BE2C (cell line): ENCODE measurements at regions not wholly inside any gene's neighbourhood (a gene's known extent, or its start where the extent isn't known, plus 50 kb on each side); places are given as distances from the start of the nearest gene placed in this dataset.

Experiments used
- DNase-seq: peaks from one replicate; pipeline ENCODE4 v3.0.0-alpha.2; 2020
- H3K27me3 ChIP-seq: fragments of 250-450 bp; sonication (Bioruptor Pico); 2 replicates; pipeline ENCODE4 v1.5.1; 2020; ENCODE audit warnings: mild to moderate bottlenecking
- H3K36me3 ChIP-seq: fragments of 250-450 bp; sonication (Bioruptor Pico); 2 replicates; pipeline ENCODE4 v1.5.1; 2020; ENCODE audit warnings: mild to moderate bottlenecking
- H3K4me1 ChIP-seq: fragments of 250-450 bp; sonication (Bioruptor Pico); 2 replicates; pipeline ENCODE4 v1.5.1; 2020
- H3K4me3 ChIP-seq: 2 replicates; pipeline ENCODE4 v1.5.1; 2011; ENCODE audit warnings: low read depth, low read length
- H3K9me3 ChIP-seq: fragments of 250-450 bp; sonication (Bioruptor Pico); 2 replicates; pipeline ENCODE4 v1.5.1; 2020
- CTCF ChIP-seq: IDR thresholded peaks from 2 replicates; pipeline ENCODE4 v1.5.1; 2012; ENCODE audit warnings: mild to moderate bottlenecking, low read depth, low read length

DNA sequence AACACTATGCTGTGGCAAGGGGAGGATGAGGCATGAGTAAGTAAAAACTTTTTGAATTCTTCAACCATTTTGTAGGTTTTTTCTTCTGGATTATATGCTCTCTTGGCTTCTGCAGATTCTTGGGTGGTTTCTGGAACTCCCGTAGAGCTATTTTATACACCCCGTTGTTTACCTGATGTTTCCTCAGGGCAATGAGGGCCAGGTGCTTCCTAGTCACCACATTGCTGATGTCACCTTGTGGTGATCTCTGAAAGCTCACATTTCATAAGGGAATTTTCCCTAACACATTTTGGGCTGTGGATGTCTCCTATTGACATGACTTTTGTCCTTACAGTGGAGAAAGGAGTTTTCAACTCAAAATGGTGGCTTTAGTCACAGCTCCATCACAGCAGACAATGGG lies 356.6 kb downstream of the PLA2G4A start:
- Histone ChIP-seq H3K4me3 (no peak overlapping the region), H3K4me1 (no peaks in the 10 kb centered on the region), H3K9me3 (no peaks in the 10 kb centered on the region), H3K27me3 (no peaks in the 10 kb centered on the region), H3K36me3 (no peaks in the 10 kb centered on the region)
- TF ChIP-seq CTCF, result no peak
- DNase-seq, result no peak

- Histone ChIP-seq H3K9me3 (no peaks in the 10 kb centered on the region), H3K36me3 (no peaks in the 10 kb centered on the region), H3K4me1 (no peaks in the 10 kb centered on the region), H3K27me3 (no peaks in the 10 kb centered on the region), H3K4me3 (no peak overlapping the region)
- TF ChIP-seq CTCF, result no peak
- no peak for DNase-seq
Observed at GRCh38 chr1:187197685-187198084, 368.9 kb downstream of the PLA2G4A start.

DNA sequence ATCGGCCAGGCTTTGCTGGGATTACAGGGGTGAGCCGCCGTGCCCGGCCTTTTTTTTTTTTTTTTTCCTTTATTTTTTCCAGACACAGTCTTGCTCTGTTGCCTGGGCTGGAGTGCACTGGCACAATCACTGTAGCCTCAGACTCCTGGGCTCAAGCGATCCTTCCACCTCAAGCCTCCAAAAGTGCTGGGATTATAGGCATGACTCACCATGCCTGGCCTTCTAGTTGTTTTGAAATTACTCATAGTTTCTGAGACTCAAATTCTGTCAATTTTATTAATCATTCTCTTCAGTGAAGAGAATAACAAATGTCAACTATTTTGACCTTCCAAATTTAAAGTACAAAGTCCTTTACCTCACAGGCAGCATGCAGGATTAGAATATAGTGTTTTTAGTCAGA lies 374.5 kb downstream of the PLA2G4A start:
- Histone ChIP-seq H3K9me3 (no peaks in the 10 kb centered on the region), H3K36me3 (no peaks in the 10 kb centered on the region), H3K27me3 (no peaks in the 10 kb centered on the region), H3K4me3 (no peak overlapping the region), H3K4me1 (no peaks in the 10 kb centered on the region)
- TF ChIP-seq CTCF, result no peak
- no peak for DNase-seq

DNA sequence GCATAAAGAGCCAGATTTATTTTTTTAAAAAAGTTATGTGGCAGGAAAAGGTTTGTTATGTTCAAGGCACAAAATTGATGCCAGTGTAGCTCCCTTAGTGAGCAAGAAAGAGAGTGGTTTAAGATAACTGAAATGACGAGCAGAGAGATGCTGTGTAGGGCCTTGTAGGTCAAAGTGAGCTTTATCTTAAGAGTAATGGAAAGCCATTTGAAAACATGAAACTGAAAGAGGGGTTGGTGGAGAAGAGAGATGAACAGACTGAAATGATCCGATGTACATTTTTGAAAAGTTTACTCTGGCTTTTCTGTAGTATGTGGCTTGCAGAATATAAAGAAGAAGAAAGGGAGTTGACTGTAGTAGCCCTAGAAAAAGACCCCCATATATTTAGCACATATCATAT lies 383.6 kb downstream of the PLA2G4A start:
- Histone ChIP-seq H3K36me3 (no peaks in the 10 kb centered on the region), H3K4me3 (no peak overlapping the region), H3K9me3 (no peaks in the 10 kb centered on the region), H3K4me1 (no peaks in the 10 kb centered on the region), H3K27me3 (no peaks in the 10 kb centered on the region)
- no peak for DNase-seq
- TF ChIP-seq CTCF, result no peak

DNA sequence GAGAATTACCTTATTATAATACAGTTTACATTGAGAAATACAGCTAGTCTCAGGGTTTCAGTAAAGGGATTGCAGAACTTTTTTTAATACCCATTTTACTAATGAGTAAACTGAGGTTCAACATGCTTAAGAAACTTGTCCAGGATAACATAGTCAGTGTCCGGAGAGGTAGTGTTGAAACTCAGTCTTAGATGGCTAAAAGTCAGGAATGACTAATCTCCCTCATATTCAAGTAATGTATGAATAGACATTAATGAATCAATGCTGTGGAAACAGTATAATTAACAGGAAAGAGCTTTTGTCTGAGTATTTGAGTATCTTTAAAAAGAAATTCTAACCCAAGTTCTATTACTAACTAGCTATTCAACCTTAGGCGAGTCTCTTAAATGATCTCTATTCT lies 397.6 kb downstream of the PLA2G4A start:
- H3K4me1 ChIP-seq, result no peaks in the 10 kb centered on the region; the same call in 1 of the 2 replicates
- H3K36me3 ChIP-seq, result no peaks in the 10 kb centered on the region
- no peaks in the 10 kb centered on the region for H3K9me3 ChIP-seq
- TF ChIP-seq CTCF, result no peak
- no peak for DNase-seq
- no peaks in the 10 kb centered on the region for H3K27me3 ChIP-seq
- no peak overlapping the region for H3K4me3 ChIP-seq

DNA sequence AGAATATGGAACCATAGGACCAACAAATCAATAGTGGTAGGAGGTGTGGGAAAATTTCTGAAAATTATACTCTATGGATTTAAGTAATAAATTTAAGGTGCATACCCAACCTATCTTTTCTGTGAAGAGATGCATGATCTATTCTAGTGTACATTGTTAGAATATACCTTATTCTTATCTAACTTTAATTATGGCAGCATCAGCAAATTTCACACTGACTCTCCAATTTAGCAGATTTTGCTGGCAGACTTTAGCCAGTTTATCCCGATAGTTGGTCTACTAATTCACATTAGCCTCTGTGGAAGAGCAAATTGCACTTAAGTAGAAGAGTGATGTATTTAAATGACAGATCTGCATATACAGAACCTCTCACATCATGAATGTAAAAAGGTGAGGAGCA lies 400.0 kb downstream of the PLA2G4A start:
- Histone ChIP-seq H3K9me3 (no peaks in the 10 kb centered on the region), H3K4me1 (no peaks in the 10 kb centered on the region; the same call in 1 of the 2 replicates), H3K4me3 (no peak overlapping the region), H3K36me3 (no peaks in the 10 kb centered on the region), H3K27me3 (no peaks in the 10 kb centered on the region)
- no peak for DNase-seq
- TF ChIP-seq CTCF, result no peak
